Testis (tissue), 2 donors: ENCODE measurements at regions not wholly inside any gene's neighbourhood (a gene's known extent, or its start where the extent isn't known, plus 50 kb on each side); places are given as distances from the start of the nearest gene placed in this dataset.
"Not testable (repeated sequence)": the region's sequence is repeated elsewhere in the genome, so short reads cannot be mapped to it uniquely, and the experiment has no call there.

ENCODE experiments used
- POLR2A ChIP-seq: fragments of 450-650 bp; IDR thresholded peaks from one replicate; pipeline ENCODE4 v1.6.1; 2017; ENCODE audit warnings: antibody characterized with exemption, mild to moderate bottlenecking, moderate library complexity
- TF ChIP-seq, protein P1 (sequence below), 3 experiments: fragments of 450-650 bp in 2 of 3; fragments of 200-600 bp in 1 of 3; sonication (generic) in 1 of 3; IDR thresholded peaks; one replicate each; pipeline ENCODE4 v1.5.1; 2016 to 2019; ENCODE audit warnings: antibody characterized with exemption in 3 of 3, mild to moderate bottlenecking in 2 of 3, moderate library complexity in 1 of 3

- TF ChIP-seq, protein P1, sequence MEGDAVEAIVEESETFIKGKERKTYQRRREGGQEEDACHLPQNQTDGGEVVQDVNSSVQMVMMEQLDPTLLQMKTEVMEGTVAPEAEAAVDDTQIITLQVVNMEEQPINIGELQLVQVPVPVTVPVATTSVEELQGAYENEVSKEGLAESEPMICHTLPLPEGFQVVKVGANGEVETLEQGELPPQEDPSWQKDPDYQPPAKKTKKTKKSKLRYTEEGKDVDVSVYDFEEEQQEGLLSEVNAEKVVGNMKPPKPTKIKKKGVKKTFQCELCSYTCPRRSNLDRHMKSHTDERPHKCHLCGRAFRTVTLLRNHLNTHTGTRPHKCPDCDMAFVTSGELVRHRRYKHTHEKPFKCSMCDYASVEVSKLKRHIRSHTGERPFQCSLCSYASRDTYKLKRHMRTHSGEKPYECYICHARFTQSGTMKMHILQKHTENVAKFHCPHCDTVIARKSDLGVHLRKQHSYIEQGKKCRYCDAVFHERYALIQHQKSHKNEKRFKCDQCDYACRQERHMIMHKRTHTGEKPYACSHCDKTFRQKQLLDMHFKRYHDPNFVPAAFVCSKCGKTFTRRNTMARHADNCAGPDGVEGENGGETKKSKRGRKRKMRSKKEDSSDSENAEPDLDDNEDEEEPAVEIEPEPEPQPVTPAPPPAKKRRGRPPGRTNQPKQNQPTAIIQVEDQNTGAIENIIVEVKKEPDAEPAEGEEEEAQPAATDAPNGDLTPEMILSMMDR (IDR thresholded peaks at IDR 0.05) = not testable (repeated sequence)
- TF ChIP-seq POLR2A = not testable (repeated sequence)
These were observed 400.3 kb upstream of the TPTE start for GRCh38 chr21:10120965-10121550.
